Kidney capillary endothelial cell (primary cell): ENCODE measurements at regions not wholly inside any gene's neighbourhood (a gene's known extent, or its start where the extent isn't known, plus 50 kb on each side); places are given as distances from the start of the nearest gene placed in this dataset.

Experiments
- DNase-seq: peaks from one replicate; pipeline ENCODE4 v3.0.0-alpha.2; 2018; ENCODE audit warnings: low spot score

- no peak for DNase-seq
Measured at GRCh38 chr2:219954331-219954730, 326.9 kb downstream of the SLC4A3 start.

DNA sequence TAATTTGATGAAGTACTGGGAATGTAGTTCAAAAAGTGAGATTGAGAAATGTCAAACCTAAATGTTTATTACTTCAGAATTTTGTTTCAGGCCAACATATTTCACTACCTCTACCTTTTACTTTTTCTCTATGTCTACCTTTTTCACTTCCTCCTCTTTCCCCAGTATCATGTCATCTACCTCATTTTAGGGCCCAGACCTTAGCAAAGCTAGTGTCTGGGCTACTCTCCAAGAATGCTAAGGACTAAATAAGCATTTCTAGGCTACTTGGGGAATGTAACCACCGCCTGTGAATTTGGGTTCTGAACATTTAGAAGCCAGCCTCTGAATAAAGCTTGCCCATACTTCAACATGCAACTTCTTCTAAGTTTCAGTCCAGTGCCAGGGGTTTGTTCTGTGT lies 330.4 kb downstream of the SLC4A3 start:
- DNase-seq = no peak

DNA sequence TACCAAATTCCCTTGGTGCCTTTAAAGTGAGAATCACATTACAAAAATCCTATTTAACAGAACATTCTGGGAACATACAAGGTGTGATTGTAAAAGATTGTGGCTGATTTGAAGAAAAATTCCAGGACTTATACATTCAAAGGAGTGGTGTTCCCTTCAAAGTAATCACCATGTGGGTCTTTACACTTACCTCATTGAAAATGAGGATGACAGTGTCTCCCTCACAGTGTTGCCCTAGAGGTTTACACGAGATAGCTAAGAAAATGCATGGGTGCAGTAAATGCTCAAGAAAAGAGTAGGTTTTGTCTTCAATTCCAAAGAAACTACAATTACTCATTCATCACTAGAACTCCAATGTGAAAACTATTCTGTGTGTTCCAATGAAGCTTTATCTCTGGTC lies 331.5 kb downstream of the SLC4A3 start:
- no peak for DNase-seq

DNA sequence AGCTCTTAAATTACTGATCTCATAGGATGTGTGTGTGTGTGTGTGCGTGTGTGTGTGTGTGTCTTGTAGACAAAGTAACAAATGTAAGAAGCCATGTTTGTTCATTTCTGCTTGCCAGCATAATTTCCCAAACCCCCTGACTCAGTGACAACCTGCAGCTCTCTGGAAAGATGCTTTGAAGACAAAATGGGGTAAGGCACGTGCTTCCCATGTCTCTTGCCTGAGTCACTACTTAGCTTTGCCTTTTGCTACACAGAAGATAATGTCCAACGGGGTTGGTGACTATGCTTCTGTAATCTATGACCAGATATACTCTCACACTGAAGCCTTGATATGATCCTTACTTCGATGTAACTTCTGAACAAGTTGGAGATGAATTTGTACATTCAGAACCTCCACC lies 332.0 kb downstream of the SLC4A3 start:
- no peak for DNase-seq

GRCh38 chr2:219961947-219962498 lies 334.6 kb downstream of the SLC4A3 start:
- DNase-seq = no peak

- DNase-seq = no peak
Measured at GRCh38 chr2:219962801-219963200, 335.4 kb downstream of the SLC4A3 start.

DNA sequence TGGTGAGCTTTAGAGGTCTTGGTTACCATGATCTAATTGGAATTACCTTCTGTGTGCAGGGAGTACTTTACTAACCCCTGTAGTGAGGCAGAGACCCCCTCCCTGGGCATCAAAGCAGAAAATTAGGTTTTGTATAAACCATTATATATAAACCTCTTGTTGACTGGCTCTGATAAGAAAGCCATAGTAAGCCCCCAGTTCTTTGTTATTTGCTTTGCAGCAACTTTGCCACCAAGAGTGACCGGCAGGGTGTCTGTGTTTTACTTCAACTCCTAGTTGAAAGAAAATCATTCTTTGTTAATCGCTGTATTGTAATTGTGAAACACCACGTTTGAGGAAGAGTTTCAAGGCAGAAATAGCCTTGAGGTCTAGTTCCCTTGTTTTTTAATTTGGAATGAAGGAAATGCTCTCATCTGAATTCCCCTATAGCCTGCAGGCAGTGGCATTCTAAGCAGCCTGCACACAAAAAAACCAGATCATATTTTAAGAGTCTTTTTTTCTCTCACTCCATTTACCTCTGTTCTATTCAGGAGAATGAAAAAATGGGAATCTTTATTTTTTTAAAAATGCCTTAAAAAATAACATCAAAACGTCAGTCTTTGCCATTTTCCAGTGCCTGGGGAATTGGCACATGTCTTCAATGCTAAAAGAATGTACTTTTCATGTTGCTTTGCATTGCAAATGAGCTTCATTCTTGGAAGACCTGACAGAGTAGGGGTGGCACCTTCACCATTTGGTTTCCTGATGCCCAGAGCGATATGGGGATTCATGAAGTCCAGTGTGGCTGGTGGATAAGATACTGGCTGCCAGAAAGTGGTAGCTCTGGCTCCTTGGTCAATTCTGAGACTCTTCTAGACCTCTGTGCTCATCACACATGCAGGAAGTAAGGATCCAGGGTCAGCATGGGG lies 338.1 kb downstream of the SLC4A3 start:
- DNase-seq = no peak

DNA sequence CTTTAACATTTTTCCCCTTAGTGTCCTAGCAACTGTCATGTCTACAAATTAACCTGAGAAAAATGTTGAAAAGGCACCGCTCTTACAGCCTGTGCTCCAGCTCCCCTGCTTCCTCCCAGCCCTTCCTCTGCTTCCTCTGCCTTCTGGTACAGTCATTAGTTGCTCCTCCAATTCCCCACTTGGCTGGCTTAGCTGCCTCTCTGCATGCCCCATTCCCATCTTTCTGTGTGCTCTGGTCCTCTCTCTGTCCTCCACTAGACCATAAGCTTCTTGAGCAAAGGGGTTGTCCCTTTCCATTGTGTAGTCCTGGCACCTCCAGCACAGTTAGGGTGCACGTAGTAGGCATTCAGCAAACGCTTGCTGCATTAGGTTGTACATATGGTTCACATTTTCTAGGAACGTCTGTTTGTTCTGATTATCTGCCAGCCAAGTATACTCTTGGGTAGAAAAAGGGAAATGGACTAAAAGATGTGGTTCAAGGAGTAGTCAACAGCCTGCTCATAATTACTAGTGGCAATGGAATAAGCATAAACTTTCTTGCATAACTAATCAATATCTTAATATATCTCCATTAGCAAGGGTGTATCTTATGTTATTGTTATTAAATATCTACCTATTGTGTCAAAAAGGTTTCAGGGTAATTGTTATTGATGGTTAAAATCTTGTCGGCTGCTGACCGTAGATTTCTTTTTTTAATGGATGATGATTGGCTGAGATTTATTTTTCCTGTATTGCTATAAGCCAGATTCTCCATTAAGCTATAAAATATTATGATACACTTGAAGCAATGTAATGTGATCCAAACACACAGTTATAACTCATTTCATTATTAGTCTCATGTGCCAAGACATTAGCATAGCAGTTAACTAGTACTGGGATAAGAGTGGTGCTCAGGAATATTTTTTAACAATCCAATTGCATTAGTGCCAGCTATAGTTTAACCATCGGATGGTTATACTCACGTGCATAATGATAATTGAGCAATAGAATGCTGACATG lies 340.1 kb downstream of the SLC4A3 start:
- no peak for DNase-seq

GRCh38 chr2:219968685-219969345 lies 341.4 kb downstream of the SLC4A3 start:
- DNase-seq = no peak

DNA sequence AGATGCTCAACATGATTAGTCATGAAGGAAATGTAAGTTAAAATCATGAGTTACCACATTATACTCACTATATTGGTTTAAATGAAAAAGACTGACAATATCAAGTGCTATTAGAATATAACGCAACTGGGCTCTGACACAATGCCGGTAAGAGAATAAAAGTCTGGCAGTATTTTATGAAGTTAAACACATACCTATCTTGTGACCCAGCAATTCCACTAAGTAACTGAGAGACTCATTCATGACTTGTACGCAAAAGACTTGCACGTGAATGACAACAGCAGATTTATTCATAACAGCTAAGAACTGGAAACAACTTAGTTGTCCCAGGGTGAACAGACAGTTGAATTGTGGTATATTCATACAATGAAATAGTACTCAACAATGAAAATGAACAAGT lies 342.1 kb downstream of the SLC4A3 start:
- no peak for DNase-seq

- no peak for DNase-seq
Measured at GRCh38 chr2:219973136-219973535, 345.7 kb downstream of the SLC4A3 start.

- DNase-seq = no peak
Measured at GRCh38 chr2:219976871-219977270, 349.4 kb downstream of the SLC4A3 start.

- DNase-seq = no peak
Measured at GRCh38 chr2:219980638-219981037, 353.2 kb downstream of the SLC4A3 start.

- DNase-seq = no peak
Measured at GRCh38 chr2:219983836-219984235, 356.4 kb downstream of the SLC4A3 start.

GRCh38 chr2:219985017-219985416 lies 357.6 kb downstream of the SLC4A3 start:
- DNase-seq = no peak

- DNase-seq = no peak
Measured at GRCh38 chr2:219987830-219988229, 360.4 kb downstream of the SLC4A3 start.

DNA sequence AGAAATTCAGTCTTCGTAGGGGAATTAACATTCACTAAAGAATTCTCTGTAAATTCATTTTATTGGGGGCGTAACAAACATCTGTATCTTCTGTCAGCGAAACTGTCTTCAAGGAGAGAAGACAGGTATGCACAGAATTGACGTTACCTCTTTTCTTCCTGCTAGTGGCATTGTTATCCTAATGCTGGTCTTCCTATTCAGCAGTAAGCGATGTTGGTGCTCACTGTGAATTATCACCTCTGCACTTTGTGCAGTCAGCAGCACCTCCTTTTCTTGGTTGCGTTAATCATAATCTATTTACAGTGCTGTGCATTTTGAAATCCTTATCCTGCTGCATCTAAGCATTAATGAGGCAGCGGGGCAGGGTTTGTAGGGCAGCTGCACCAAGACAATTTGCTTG lies 362.3 kb downstream of the SLC4A3 start:
- DNase-seq = no peak

DNA sequence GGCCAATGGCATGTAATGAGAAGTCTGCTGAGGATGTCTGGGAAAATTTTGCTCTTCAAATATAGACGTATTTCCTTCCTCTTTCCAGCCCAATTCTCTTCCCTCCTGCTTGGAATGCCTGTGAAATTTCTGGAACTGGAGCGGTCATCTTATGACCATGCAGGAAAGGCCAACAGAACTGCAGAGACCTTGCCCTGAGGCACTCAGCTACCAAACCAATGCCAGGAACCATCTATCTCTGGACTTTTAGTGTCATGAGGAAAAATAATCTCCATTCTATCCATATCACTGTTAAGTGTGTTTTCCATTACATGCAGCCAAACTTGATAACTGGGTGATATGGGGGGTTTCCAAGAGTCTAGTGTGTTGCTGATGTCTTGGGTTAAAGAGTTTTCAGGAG lies 363.7 kb downstream of the SLC4A3 start:
- no peak for DNase-seq

- DNase-seq = no peak
Measured at GRCh38 chr2:219995399-219995798, 368.0 kb downstream of the SLC4A3 start.

GRCh38 chr2:219995991-219996765 lies 368.7 kb downstream of the SLC4A3 start:
- no peak for DNase-seq

GRCh38 chr2:219997341-219997851 lies 370.0 kb downstream of the SLC4A3 start:
- DNase-seq = no peak
